NT2/D1 (cell line): ENCODE measurements at regions not wholly inside any gene's neighbourhood (a gene's known extent, or its start where the extent isn't known, plus 50 kb on each side); places are given as distances from the start of the nearest gene placed in this dataset.

ENCODE experiments used
- DNase-seq: peaks from one replicate; pipeline ENCODE4 v3.0.0-alpha.2; 2011; ENCODE audit warnings: low read depth, low spot score
- H3K27me3 ChIP-seq: 2 replicates; pipeline ENCODE4 v1.6.0; 2011; ENCODE audit warnings: mild to moderate bottlenecking; ENCODE audit not compliant: insufficient read length, insufficient read depth
- H3K36me3 ChIP-seq: 2 replicates; pipeline ENCODE4 v1.6.1; 2011; ENCODE audit warnings: mild to moderate bottlenecking, low read length, mixed read lengths; ENCODE audit not compliant: insufficient read depth, insufficient read length
- H3K4me1 ChIP-seq: 2 replicates; pipeline ENCODE4 v1.5.1; 2011; ENCODE audit not compliant: insufficient read depth, insufficient read length
- H3K4me3 ChIP-seq: 2 replicates; pipeline ENCODE4 v1.5.1; 2011; ENCODE audit warnings: low read depth; ENCODE audit not compliant: insufficient read length
- H3K9ac ChIP-seq: 2 replicates; pipeline ENCODE4 v1.6.0; 2011; ENCODE audit warnings: low read depth; ENCODE audit not compliant: insufficient read length
- H3K9me3 ChIP-seq: 2 replicates; pipeline ENCODE4 v1.5.1; 2011; ENCODE audit warnings: mild to moderate bottlenecking, low read length; ENCODE audit not compliant: insufficient read depth
- SUZ12 ChIP-seq: IDR thresholded peaks from 2 replicates; pipeline ENCODE4 v1.6.1; 2011; ENCODE audit not compliant: insufficient read length, insufficient read depth; ENCODE audit errors: extremely low read depth
- YY1 ChIP-seq: IDR thresholded peaks from 2 replicates; pipeline ENCODE4 v1.6.1; 2011; ENCODE audit not compliant: insufficient read length, insufficient read depth
- ZNF274 ChIP-seq: IDR thresholded peaks from 2 replicates; pipeline ENCODE4 v1.6.1; 2011; ENCODE audit warnings: mild to moderate bottlenecking, low read depth, low read length

DNA sequence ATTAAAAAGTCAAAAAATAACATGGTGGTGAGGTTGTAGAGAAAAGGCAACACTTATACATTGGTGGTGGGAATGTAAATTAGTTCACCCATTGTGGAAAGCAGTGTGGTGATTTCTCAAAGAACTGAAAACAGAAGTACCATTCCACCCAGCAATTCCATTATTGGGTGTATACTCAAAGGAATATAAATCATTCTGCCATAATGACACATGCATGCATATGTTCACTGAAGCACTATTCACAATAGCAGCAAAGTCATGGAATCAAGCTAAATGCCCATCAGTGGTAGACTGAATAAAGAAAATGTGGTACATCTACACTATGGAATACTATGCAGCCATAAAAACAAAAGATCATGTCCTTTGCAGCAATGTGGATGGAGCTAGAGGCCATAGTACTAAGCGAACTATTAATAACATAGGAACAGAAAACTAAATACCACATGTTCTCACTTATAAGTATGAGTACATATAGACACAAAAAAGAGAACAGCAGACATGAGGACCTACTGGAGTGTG, 66.1 kb upstream of the MKLN1 start:
- Histone ChIP-seq H3K4me1 (no peaks in the 10 kb centered on the region), H3K36me3 (no peaks in the 10 kb centered on the region), H3K27me3 (no peaks in the 10 kb centered on the region), H3K9me3 (no peaks in the 10 kb centered on the region), H3K4me3 (no peak overlapping the region), H3K9ac (no peak overlapping the region)
- DNase-seq = no peak
- TF ChIP-seq YY1 (no peak), SUZ12 (no peak), ZNF274 (no peak)

DNA sequence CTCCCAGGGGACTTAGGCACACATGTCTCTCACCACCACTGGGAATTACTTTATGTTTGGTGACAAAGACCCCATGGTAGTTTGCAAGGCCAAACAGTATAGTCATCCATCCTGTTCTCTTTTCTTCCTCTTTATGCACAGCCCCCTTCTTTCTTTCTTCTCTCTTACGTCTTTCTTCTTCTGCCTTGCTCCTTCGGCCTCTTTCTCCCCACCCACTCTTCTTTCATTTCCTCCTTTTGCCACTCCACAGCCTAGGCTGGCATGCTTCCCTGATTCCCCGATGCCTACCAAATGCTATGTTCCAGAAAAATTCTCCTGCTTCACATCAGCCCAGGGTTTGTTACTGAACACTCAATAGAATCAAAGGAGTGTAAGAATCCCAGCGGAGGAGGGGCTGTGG, 62.4 kb upstream of the MKLN1 start:
- Histone ChIP-seq H3K4me3 (no peak overlapping the region), H3K27me3 (no peaks in the 10 kb centered on the region), H3K36me3 (no peaks in the 10 kb centered on the region), H3K9ac (no peak overlapping the region), H3K4me1 (no peaks in the 10 kb centered on the region), H3K9me3 (no peaks in the 10 kb centered on the region)
- DNase-seq = no peak
- TF ChIP-seq SUZ12 = no peak
- no peak for TF ChIP-seq YY1
- TF ChIP-seq ZNF274 = no peak

GRCh38 chr7:131267631-131268030, 60.0 kb upstream of the MKLN1 start:
- Histone ChIP-seq H3K36me3 (no peaks in the 10 kb centered on the region), H3K4me1 (no peaks in the 10 kb centered on the region), H3K27me3 (no peaks in the 10 kb centered on the region), H3K9me3 (no peaks in the 10 kb centered on the region), H3K4me3 (no peak overlapping the region), H3K9ac (no peak overlapping the region)
- DNase-seq = no peak
- TF ChIP-seq SUZ12 = no peak
- TF ChIP-seq YY1 = no peak
- TF ChIP-seq ZNF274 = no peak

- no peak for DNase-seq
- TF ChIP-seq ZNF274 (no peak), SUZ12 (no peak), YY1 (no peak)
- H3K4me1 ChIP-seq = no peaks in the 10 kb centered on the region
- H3K9ac ChIP-seq = no peak overlapping the region
- H3K9me3 ChIP-seq = no peaks in the 10 kb centered on the region
- H3K36me3 ChIP-seq = no peaks in the 10 kb centered on the region
- no peaks in the 10 kb centered on the region for H3K27me3 ChIP-seq
- no peak overlapping the region for H3K4me3 ChIP-seq
These were observed 58.8 kb upstream of the MKLN1 start for GRCh38 chr7:131268906-131269305.

- no peaks in the 10 kb centered on the region for H3K27me3 ChIP-seq
- no peak for DNase-seq
- no peak overlapping the region for H3K4me3 ChIP-seq
- H3K36me3 ChIP-seq = no peaks in the 10 kb centered on the region
- H3K9ac ChIP-seq = no peak overlapping the region
- no peaks in the 10 kb centered on the region for H3K9me3 ChIP-seq
- H3K4me1 ChIP-seq = no peaks in the 10 kb centered on the region
- no peak for TF ChIP-seq ZNF274
- no peak for TF ChIP-seq SUZ12
- TF ChIP-seq YY1 = no peak
These were observed 55.6 kb upstream of the MKLN1 start for GRCh38 chr7:131272086-131272485.

DNA sequence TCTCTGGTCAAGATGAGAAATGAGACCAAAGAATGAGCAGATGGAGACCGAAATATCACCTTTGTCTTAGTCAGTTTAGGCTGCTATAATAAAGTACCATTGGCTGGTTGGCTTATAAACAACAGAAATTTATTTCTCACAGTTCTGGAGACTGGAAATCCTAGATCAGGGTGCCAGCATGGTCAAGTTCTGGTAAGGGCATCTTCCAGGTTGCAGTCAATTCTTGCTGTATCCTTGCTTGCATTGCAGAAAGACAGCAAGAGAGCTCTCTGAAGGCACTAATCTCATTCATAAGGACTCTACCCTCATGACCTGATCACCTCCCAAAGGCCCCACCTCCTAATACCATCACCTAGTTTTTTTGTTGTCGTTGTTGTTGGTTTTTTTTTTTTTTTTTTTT, 52.7 kb upstream of the MKLN1 start:
- H3K9me3 ChIP-seq = 0 out of 2 replicates have a peak, but pooled peaks cover 4% of the 10 kb centered on the region
- H3K4me3 ChIP-seq = no peak overlapping the region
- no peaks in the 10 kb centered on the region for H3K4me1 ChIP-seq
- TF ChIP-seq ZNF274 = no peak
- no peak for TF ChIP-seq YY1
- TF ChIP-seq SUZ12 = no peak
- DNase-seq = no peak
- no peaks in the 10 kb centered on the region for H3K36me3 ChIP-seq
- H3K9ac ChIP-seq = no peak overlapping the region
- H3K27me3 ChIP-seq = no peaks in the 10 kb centered on the region

- TF ChIP-seq SUZ12 (no peak), ZNF274 (no peak), YY1 (no peak)
- no peaks in the 10 kb centered on the region for H3K36me3 ChIP-seq
- H3K9me3 ChIP-seq = peaks cover 8% of the 10 kb centered on the region; the same call in 1 of the 2 replicates
- no peak for DNase-seq
- no peaks in the 10 kb centered on the region for H3K4me1 ChIP-seq
- no peak overlapping the region for H3K9ac ChIP-seq
- no peaks in the 10 kb centered on the region for H3K27me3 ChIP-seq
- H3K4me3 ChIP-seq = no peak overlapping the region
These were observed 51.5 kb upstream of the MKLN1 start for GRCh38 chr7:131276190-131276589.

DNA sequence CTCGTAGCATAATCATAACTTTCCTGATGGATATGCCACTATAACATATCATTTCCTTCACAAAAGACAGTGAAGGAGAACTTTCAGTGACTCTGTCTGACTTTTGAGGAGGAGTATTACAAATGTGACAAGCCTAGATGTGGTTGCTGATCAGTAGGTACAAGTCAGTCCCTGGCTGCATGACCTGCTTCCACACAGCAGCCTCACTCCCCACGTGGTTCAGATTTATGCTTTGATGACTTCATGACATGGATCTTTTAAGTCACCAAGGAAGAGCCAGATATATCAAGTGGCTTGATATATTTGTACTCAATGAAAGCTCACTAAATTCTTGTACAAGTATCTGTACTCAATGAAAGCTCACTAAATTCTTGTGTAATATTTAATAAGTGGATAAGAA, 50.9 kb upstream of the MKLN1 start:
- no peak overlapping the region for H3K9ac ChIP-seq

More for the DNA sequence above, 50.9 kb upstream of the MKLN1 start:
- Histone ChIP-seq H3K4me3 (no peak overlapping the region), H3K36me3 (no peaks in the 10 kb centered on the region), H3K9me3 (peaks cover 8% of the 10 kb centered on the region; the same call in 1 of the 2 replicates), H3K27me3 (no peaks in the 10 kb centered on the region), H3K4me1 (no peaks in the 10 kb centered on the region)
- no peak for TF ChIP-seq SUZ12
- no peak for TF ChIP-seq ZNF274
- TF ChIP-seq YY1 = no peak
- DNase-seq = no peak
